Uterus (tissue), 2 donors: ENCODE measurements at regions not wholly inside any gene's neighbourhood (a gene's known extent, or its start where the extent isn't known, plus 50 kb on each side); places are given as distances from the start of the nearest gene placed in this dataset.

Experiments used
- POLR2A ChIP-seq, 2 donors: fragments of 450-650 bp; IDR thresholded peaks; one replicate each; pipeline ENCODE4 v1.6.1; 2016; ENCODE audit warnings: antibody characterized with exemption in 2 of 2, mild to moderate bottlenecking in 1 of 2, moderate library complexity in 1 of 2
- TF ChIP-seq, protein P1 (sequence below), 4 experiments: fragments of 200-600 bp in 2 of 4; fragments of 450-650 bp in 2 of 4; sonication (generic) in 2 of 4; IDR thresholded peaks; one replicate each; pipeline ENCODE4 v1.5.1; 2016 to 2019; ENCODE audit warnings: antibody characterized with exemption in 4 of 4, mild to moderate bottlenecking in 2 of 4, moderate library complexity in 1 of 4

DNA sequence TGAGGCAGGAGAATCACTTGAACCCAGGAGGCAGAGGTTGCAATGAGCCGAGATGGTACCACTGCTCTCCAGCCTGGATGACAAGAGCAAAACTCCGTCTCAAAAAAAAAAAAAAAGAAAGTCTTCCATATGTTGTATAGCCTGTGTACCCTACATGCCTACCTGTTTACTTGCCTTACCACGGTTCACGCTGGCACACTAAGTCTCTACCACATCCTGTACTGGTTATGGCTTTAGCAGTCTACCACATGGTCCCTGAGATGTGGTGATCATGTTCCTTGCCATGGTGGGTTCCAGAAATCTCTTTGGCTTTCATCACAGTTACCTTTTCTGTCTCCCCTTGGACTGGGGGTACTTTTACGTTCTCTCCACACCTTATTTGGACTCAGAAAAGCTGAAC lies 63.8 kb upstream of the TBC1D5 start:
- TF ChIP-seq, protein P1, sequence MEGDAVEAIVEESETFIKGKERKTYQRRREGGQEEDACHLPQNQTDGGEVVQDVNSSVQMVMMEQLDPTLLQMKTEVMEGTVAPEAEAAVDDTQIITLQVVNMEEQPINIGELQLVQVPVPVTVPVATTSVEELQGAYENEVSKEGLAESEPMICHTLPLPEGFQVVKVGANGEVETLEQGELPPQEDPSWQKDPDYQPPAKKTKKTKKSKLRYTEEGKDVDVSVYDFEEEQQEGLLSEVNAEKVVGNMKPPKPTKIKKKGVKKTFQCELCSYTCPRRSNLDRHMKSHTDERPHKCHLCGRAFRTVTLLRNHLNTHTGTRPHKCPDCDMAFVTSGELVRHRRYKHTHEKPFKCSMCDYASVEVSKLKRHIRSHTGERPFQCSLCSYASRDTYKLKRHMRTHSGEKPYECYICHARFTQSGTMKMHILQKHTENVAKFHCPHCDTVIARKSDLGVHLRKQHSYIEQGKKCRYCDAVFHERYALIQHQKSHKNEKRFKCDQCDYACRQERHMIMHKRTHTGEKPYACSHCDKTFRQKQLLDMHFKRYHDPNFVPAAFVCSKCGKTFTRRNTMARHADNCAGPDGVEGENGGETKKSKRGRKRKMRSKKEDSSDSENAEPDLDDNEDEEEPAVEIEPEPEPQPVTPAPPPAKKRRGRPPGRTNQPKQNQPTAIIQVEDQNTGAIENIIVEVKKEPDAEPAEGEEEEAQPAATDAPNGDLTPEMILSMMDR (IDR thresholded peaks at IDR 0.05): no peak
- no peak for TF ChIP-seq POLR2A (IDR thresholded peaks at IDR 0.05)
